ENCODE measurements at regions not wholly inside any gene's neighbourhood (a gene's known extent, or its start where the extent isn't known, plus 50 kb on each side); places are given as distances from the start of the nearest gene placed in this dataset.

DNA sequence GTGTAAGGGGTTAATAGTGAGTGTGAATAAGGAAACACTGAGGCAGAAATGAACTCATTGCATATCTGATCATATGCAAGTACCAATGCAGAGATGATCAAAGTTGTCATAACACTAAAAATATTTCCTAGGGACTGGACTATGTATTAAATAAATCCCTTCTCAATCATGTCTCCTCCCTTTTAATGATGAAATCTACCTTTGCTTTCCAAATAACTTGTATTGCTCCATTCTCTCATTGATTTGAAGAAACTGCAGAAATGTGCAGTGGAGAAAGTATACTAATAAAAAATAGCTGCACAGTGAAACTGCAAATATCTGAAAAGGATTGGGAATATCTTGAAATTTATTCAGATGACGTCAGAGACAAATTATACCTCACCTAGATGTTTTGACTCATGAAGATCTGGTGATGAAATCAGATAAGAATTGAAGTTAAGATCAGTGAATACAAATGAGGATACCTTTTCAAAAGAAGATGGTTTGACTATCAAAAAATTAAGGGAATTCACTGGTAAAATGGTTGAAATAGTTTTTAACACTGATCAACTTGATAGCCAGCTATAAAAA lies 1264.9 kb upstream of the USP15 start:
- TF ChIP-seq, protein P1, sequence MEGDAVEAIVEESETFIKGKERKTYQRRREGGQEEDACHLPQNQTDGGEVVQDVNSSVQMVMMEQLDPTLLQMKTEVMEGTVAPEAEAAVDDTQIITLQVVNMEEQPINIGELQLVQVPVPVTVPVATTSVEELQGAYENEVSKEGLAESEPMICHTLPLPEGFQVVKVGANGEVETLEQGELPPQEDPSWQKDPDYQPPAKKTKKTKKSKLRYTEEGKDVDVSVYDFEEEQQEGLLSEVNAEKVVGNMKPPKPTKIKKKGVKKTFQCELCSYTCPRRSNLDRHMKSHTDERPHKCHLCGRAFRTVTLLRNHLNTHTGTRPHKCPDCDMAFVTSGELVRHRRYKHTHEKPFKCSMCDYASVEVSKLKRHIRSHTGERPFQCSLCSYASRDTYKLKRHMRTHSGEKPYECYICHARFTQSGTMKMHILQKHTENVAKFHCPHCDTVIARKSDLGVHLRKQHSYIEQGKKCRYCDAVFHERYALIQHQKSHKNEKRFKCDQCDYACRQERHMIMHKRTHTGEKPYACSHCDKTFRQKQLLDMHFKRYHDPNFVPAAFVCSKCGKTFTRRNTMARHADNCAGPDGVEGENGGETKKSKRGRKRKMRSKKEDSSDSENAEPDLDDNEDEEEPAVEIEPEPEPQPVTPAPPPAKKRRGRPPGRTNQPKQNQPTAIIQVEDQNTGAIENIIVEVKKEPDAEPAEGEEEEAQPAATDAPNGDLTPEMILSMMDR (IDR thresholded peaks at IDR 0.05; ENCODE audit: unreplicated experiment in 3 of 3) = no peak
- H3K4me3 Mint-ChIP-seq = no peak overlapping the region
- H3K4me1 Mint-ChIP-seq = no peaks in the 10 kb centered on the region

DNA sequence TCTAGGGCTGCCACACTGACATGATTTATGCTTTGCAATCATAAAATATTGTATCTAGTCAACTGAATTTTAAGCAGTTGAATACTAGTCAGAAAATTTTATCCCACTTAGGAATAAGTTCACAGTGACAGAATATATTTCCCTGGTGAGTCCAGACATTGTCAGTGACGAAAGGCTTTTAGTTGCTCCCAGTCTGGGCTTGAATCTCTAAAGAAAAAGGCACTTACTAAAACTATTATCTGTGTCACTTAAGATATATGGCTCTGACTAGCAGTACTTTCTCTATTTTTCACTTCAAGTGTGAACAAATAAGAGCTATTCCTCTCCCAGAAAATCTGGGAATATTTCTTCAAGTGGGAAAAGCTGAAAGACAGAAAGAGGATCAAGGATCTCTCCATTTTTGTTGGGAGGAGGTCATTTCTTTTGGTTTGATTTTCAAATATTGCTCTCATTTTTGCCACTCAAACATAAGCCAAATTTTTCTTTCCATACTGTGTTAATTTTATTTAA lies 1262.3 kb upstream of the USP15 start:
- H3K36me3 Mint-ChIP-seq (ENCODE audit: low read depth) = no peaks in the 10 kb centered on the region
- H3K27ac Mint-ChIP-seq = no peak overlapping the region
- H3K4me1 Mint-ChIP-seq = no peaks in the 10 kb centered on the region
- peaks cover 10% of the 10 kb centered on the region for H3K9me3 Mint-ChIP-seq
- H3K27me3 Mint-ChIP-seq (ENCODE audit: low read depth) = no peaks in the 10 kb centered on the region
- TF ChIP-seq, protein P1 (IDR thresholded peaks at IDR 0.05; ENCODE audit: unreplicated experiment in 3 of 3) = no peak
- no peak overlapping the region for H3K4me3 Mint-ChIP-seq

More for the DNA sequence above, 1264.9 kb upstream of the USP15 start:
- no peaks in the 10 kb centered on the region for H3K27me3 Mint-ChIP-seq (ENCODE audit: low read depth)
- H3K27ac Mint-ChIP-seq = no peak overlapping the region
- peaks cover 4% of the 10 kb centered on the region for H3K9me3 Mint-ChIP-seq
- H3K36me3 Mint-ChIP-seq (ENCODE audit: low read depth) = no peaks in the 10 kb centered on the region

DNA sequence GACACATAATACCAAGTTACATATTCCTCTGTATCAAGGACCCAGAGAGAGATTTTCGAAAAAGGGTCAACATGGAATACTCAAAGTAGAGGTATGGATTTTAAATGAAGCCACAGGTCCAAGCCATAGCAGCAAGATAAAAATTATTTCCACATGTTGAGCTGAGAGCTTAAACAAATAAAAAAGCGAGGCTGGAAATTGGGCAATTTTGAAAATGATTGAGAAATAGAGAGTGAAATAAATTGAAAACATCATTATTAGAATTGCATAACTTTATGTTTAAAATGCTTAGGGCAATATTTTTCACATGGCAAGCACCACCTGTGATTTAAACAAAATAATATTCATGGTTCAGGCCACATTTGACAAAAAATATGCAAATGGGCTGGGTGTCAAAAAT lies 1251.0 kb upstream of the USP15 start:
- TF ChIP-seq, protein P1 (IDR thresholded peaks at IDR 0.05; ENCODE audit: unreplicated experiment in 3 of 3) = no peak
- no peak overlapping the region for H3K27ac Mint-ChIP-seq
- no peak overlapping the region for H3K4me3 Mint-ChIP-seq
- no peaks in the 10 kb centered on the region for H3K27me3 Mint-ChIP-seq (ENCODE audit: low read depth)
- H3K9me3 Mint-ChIP-seq = no peaks in the 10 kb centered on the region
- no peaks in the 10 kb centered on the region for H3K36me3 Mint-ChIP-seq (ENCODE audit: low read depth)
- H3K4me1 Mint-ChIP-seq = no peaks in the 10 kb centered on the region

DNA sequence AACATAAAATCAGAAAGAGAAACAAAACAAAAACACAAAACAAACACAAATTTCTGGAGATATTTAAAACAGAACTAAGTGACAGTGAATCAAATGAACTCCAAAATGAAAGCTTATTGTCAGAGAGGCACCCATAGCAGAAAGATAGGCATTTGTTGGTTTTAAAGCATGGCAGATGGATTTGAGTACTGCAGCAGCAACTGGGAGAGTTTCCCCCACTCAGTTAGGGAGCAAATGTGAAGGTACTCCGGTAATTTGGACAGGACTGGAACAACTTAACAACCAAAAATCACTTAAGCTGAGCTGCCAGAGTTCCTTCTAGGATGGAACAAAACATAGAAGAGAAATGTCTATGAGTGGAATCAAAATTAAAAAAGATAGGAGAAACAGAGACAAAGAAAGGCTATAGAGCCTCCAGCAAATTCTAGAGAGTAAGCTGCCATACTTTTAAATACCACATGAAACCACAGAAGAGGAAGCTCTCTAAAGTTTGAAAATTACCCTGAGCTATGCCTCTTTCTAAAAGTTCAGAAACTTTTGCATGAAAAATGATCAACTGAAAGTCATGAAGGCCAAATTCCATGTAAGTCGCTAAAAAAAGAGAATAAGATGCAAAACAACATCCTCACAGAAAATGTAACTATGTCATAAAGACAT lies 1248.3 kb upstream of the USP15 start:
- H3K4me3 Mint-ChIP-seq = no peak overlapping the region
- H3K4me1 Mint-ChIP-seq = no peaks in the 10 kb centered on the region
- no peak overlapping the region for H3K27ac Mint-ChIP-seq
- TF ChIP-seq, protein P1 (IDR thresholded peaks at IDR 0.05; ENCODE audit: unreplicated experiment in 3 of 3) = no peak
- no peaks in the 10 kb centered on the region for H3K9me3 Mint-ChIP-seq
- no peaks in the 10 kb centered on the region for H3K27me3 Mint-ChIP-seq (ENCODE audit: low read depth)
- H3K36me3 Mint-ChIP-seq (ENCODE audit: low read depth) = no peaks in the 10 kb centered on the region

DNA sequence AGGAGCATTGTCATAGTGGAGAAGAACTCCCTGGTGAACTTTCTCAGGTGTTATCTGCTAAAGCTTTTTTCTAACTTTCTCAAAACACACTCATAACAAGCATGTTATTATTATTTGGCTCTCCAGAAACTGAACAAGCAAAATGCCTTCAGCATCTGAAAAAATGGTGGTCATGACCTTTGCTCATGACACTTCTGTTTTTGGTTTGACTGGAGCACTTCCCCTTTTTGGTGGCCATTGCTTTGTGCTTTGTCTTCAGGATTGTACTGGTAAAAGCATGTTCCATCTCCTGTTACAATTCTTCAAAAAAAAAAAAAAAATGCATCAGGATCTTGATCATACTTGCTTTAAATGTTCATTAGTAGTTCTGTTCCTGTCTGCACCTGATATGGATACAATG lies 1241.6 kb upstream of the USP15 start:
- H3K27ac Mint-ChIP-seq = no peak overlapping the region
- H3K4me3 Mint-ChIP-seq = no peak overlapping the region
- no peaks in the 10 kb centered on the region for H3K36me3 Mint-ChIP-seq (ENCODE audit: low read depth)
- no peaks in the 10 kb centered on the region for H3K4me1 Mint-ChIP-seq
- TF ChIP-seq, protein P1 (IDR thresholded peaks at IDR 0.05; ENCODE audit: unreplicated experiment in 3 of 3) = no peak
- no peaks in the 10 kb centered on the region for H3K27me3 Mint-ChIP-seq (ENCODE audit: low read depth)
- H3K9me3 Mint-ChIP-seq = peaks cover 2% of the 10 kb centered on the region

DNA sequence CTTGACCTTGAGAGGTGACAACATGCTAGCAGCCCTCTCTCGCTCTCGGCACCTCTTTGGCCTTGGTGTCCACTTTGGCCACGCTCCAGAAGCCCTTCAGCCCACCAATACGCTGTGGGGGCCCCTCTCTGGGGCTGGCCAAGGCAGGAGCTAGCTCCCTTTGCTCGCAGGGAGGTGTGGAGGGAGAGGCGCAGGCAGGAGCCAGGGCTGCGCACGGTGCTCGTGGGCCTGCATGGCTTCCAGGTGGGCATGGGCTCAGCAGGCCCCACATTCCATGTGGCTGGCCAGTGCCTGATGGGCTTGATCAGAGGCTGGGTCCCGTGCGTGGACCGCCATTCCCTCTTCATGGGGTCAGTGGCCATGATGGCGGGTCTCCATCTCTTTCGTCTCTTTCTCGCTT lies 1237.0 kb upstream of the USP15 start:
- peaks cover 8% of the 10 kb centered on the region for H3K9me3 Mint-ChIP-seq
- no peak overlapping the region for H3K4me3 Mint-ChIP-seq
- H3K36me3 Mint-ChIP-seq (ENCODE audit: low read depth) = no peaks in the 10 kb centered on the region
- H3K27ac Mint-ChIP-seq = no peak overlapping the region
- TF ChIP-seq, protein P1 (IDR thresholded peaks at IDR 0.05; ENCODE audit: unreplicated experiment in 3 of 3) = no peak
- no peaks in the 10 kb centered on the region for H3K4me1 Mint-ChIP-seq
- no peaks in the 10 kb centered on the region for H3K27me3 Mint-ChIP-seq (ENCODE audit: low read depth)

Measured in nephron (organoid).